Uterus (tissue), 2 donors: ENCODE measurements at regions not wholly inside any gene's neighbourhood (a gene's known extent, or its start where the extent isn't known, plus 50 kb on each side); places are given as distances from the start of the nearest gene placed in this dataset.

Experiments
- POLR2A ChIP-seq, 2 donors: fragments of 450-650 bp; IDR thresholded peaks; one replicate each; pipeline ENCODE4 v1.6.1; 2016; ENCODE audit warnings: antibody characterized with exemption in 2 of 2, mild to moderate bottlenecking in 1 of 2, moderate library complexity in 1 of 2
- TF ChIP-seq, protein P1 (sequence below), 4 experiments: fragments of 200-600 bp in 2 of 4; fragments of 450-650 bp in 2 of 4; sonication (generic) in 2 of 4; IDR thresholded peaks; one replicate each; pipeline ENCODE4 v1.5.1; 2016 to 2019; ENCODE audit warnings: antibody characterized with exemption in 4 of 4, mild to moderate bottlenecking in 2 of 4, moderate library complexity in 1 of 4

DNA sequence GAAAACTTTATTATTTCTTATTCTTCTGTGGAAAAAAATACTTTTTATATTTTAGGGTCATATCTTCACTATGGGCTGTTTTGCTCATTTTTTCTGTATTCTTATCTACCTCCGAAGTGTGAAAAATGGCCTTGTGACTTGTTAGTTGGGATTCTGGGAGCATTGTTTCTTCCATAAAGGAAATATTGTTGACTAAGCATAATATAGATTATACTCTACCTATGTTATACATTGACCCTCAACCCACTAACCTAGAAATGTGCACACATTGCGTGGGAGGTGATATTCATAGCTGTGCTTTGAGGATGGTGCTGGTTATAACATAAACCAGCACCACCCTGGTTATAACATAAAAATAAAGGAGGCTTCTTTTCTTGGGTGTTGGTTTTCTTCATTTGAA, 259.2 kb upstream of the AADAT start:
- TF ChIP-seq, protein P1, sequence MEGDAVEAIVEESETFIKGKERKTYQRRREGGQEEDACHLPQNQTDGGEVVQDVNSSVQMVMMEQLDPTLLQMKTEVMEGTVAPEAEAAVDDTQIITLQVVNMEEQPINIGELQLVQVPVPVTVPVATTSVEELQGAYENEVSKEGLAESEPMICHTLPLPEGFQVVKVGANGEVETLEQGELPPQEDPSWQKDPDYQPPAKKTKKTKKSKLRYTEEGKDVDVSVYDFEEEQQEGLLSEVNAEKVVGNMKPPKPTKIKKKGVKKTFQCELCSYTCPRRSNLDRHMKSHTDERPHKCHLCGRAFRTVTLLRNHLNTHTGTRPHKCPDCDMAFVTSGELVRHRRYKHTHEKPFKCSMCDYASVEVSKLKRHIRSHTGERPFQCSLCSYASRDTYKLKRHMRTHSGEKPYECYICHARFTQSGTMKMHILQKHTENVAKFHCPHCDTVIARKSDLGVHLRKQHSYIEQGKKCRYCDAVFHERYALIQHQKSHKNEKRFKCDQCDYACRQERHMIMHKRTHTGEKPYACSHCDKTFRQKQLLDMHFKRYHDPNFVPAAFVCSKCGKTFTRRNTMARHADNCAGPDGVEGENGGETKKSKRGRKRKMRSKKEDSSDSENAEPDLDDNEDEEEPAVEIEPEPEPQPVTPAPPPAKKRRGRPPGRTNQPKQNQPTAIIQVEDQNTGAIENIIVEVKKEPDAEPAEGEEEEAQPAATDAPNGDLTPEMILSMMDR (IDR thresholded peaks at IDR 0.05), result no peak
- no peak for TF ChIP-seq POLR2A (IDR thresholded peaks at IDR 0.05)
